ENCODE measurements at regions not wholly inside any gene's neighbourhood (a gene's known extent, or its start where the extent isn't known, plus 50 kb on each side); places are given as distances from the start of the nearest gene placed in this dataset.

GRCh38 chr15:47516972-47517371 is 200.3 kb upstream of the SEMA6D start:
- in situ Hi-C loops (cut with HindIII; ENCODE audit: low sequenced_read_pairs): no loop called here

GRCh38 chr15:47517737-47518136 is 199.6 kb upstream of the SEMA6D start:
- in situ Hi-C loops (cut with HindIII; ENCODE audit: low sequenced_read_pairs): no loop called here

- in situ Hi-C loops (cut with HindIII; ENCODE audit: low sequenced_read_pairs): no loop called here
These were observed 193.4 kb upstream of the SEMA6D start for GRCh38 chr15:47523681-47524475.

- in situ Hi-C loops (cut with HindIII; ENCODE audit: low sequenced_read_pairs): no loop called here
These were observed 188.1 kb upstream of the SEMA6D start for GRCh38 chr15:47529241-47529640.

GRCh38 chr15:47534673-47535072 is 182.6 kb upstream of the SEMA6D start:
- in situ Hi-C loops (cut with HindIII; ENCODE audit: low sequenced_read_pairs): no loop called here

GRCh38 chr15:47541562-47541961 is 175.7 kb upstream of the SEMA6D start:
- in situ Hi-C loops (cut with HindIII; ENCODE audit: low sequenced_read_pairs): no loop called here

- in situ Hi-C loops (cut with HindIII; ENCODE audit: low sequenced_read_pairs): no loop called here
These were observed 174.9 kb upstream of the SEMA6D start for GRCh38 chr15:47542312-47542989.

- in situ Hi-C loops (cut with HindIII; ENCODE audit: low sequenced_read_pairs): no loop called here
These were observed 169.1 kb upstream of the SEMA6D start for GRCh38 chr15:47548231-47548630.

- in situ Hi-C loops (cut with HindIII; ENCODE audit: low sequenced_read_pairs): no loop called here
These were observed 168.3 kb upstream of the SEMA6D start for GRCh38 chr15:47548986-47549385.

GRCh38 chr15:47551079-47551478 is 166.2 kb upstream of the SEMA6D start:
- in situ Hi-C loops (cut with HindIII; ENCODE audit: low sequenced_read_pairs): loop anchor here (25.0 kb wide), 1 partner anchor 89 kb away; no protein-coding TSS in a partner anchor

- in situ Hi-C loops (cut with HindIII; ENCODE audit: low sequenced_read_pairs): loop anchor here (25.0 kb wide), 1 partner anchor 89 kb away; no protein-coding TSS in a partner anchor
These were observed 165.8 kb upstream of the SEMA6D start for GRCh38 chr15:47551546-47551945.

- in situ Hi-C loops (cut with HindIII; ENCODE audit: low sequenced_read_pairs): loop anchor here (25.0 kb wide), 1 partner anchor 91 kb away; no protein-coding TSS in a partner anchor
These were observed 164.2 kb upstream of the SEMA6D start for GRCh38 chr15:47552978-47553608.

- in situ Hi-C loops (cut with HindIII; ENCODE audit: low sequenced_read_pairs): loop anchor here (25.0 kb wide), 1 partner anchor 92 kb away; no protein-coding TSS in a partner anchor
These were observed 163.4 kb upstream of the SEMA6D start for GRCh38 chr15:47553947-47554346.

GRCh38 chr15:47561102-47561501 is 156.2 kb upstream of the SEMA6D start:
- in situ Hi-C loops (cut with HindIII; ENCODE audit: low sequenced_read_pairs): loop anchor here (25.0 kb wide), 1 partner anchor 99 kb away; no protein-coding TSS in a partner anchor

GRCh38 chr15:47565949-47566348 is 151.4 kb upstream of the SEMA6D start:
- in situ Hi-C loops (cut with HindIII; ENCODE audit: low sequenced_read_pairs): loop anchor here (25.0 kb wide), 1 partner anchor 104 kb away; no protein-coding TSS in a partner anchor

- in situ Hi-C loops (cut with HindIII; ENCODE audit: low sequenced_read_pairs): loop anchor here (25.0 kb wide), 1 partner anchor 104 kb away; no protein-coding TSS in a partner anchor
These were observed 150.7 kb upstream of the SEMA6D start for GRCh38 chr15:47566610-47567009.

- in situ Hi-C loops (cut with HindIII; ENCODE audit: low sequenced_read_pairs): loop anchor here (25.0 kb wide), 1 partner anchor 106 kb away; no protein-coding TSS in a partner anchor
These were observed 149.3 kb upstream of the SEMA6D start for GRCh38 chr15:47568030-47568429.

GRCh38 chr15:47570044-47570443 is 147.3 kb upstream of the SEMA6D start:
- in situ Hi-C loops (cut with HindIII; ENCODE audit: low sequenced_read_pairs): loop anchor here (25.0 kb wide), 1 partner anchor 108 kb away; no protein-coding TSS in a partner anchor

GRCh38 chr15:47570451-47570850 is 146.9 kb upstream of the SEMA6D start:
- in situ Hi-C loops (cut with HindIII; ENCODE audit: low sequenced_read_pairs): loop anchor here (25.0 kb wide), 1 partner anchor 108 kb away; no protein-coding TSS in a partner anchor

- in situ Hi-C loops (cut with HindIII; ENCODE audit: low sequenced_read_pairs): loop anchor here (25.0 kb wide), 1 partner anchor 109 kb away; no protein-coding TSS in a partner anchor
These were observed 146.2 kb upstream of the SEMA6D start for GRCh38 chr15:47570881-47571640.

All from DLD1 (cell line).